ENCODE measurements at regions not wholly inside any gene's neighbourhood (a gene's known extent, or its start where the extent isn't known, plus 50 kb on each side); places are given as distances from the start of the nearest gene placed in this dataset.
A peak's percentile ranks its signal among the peaks of the same experiment; 100 is the strongest.
"Not testable (repeated sequence)": the region's sequence is repeated elsewhere in the genome, so short reads cannot be mapped to it uniquely, and the experiment has no call there.

DNA sequence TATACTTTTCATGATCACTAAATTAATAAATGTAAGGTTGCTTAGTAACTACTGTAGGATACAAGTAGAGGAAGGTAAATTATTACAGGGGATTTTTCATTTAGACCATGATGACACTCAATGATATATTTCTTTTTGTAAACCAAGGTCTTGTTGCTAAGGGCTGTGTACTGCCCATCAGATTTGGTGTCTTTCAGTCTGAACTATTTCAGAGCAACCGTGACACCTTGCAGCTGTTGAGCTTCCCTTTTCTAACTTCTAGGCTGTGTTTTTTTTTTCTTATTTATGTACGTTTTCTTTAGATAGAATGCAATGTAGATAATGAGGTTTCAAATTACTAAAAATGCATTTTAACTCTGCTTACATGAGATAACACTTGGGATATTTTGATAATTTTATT lies 292.0 kb upstream of the MBL2 start:
- DNase-seq (ENCODE audit: low spot score) (no peak), ATAC-seq (no peak)
- intact Hi-C loops (cut with DNase I) = no loop called here

DNA sequence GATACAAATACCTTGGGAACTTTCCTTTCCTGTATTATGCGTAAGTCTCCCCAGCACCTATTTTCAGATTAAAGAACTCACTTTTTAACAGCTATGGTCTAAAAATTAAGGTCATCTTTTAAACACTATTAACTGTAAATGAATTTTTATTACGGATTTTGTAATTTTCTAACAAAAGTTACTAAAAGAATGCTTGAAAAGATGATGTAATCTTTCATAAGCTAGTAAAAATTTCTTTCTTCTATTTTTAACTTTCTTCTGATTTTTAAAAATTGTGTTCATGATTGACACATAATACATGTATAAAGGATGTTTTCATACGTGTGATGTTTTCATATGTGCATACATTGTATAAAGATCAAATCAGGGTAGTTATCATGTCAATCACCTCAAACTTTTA lies 291.2 kb upstream of the MBL2 start:
- intact Hi-C loops (cut with DNase I) = no loop called here
- DNase-seq (ENCODE audit: low spot score) (no peak), ATAC-seq (no peak)

DNA sequence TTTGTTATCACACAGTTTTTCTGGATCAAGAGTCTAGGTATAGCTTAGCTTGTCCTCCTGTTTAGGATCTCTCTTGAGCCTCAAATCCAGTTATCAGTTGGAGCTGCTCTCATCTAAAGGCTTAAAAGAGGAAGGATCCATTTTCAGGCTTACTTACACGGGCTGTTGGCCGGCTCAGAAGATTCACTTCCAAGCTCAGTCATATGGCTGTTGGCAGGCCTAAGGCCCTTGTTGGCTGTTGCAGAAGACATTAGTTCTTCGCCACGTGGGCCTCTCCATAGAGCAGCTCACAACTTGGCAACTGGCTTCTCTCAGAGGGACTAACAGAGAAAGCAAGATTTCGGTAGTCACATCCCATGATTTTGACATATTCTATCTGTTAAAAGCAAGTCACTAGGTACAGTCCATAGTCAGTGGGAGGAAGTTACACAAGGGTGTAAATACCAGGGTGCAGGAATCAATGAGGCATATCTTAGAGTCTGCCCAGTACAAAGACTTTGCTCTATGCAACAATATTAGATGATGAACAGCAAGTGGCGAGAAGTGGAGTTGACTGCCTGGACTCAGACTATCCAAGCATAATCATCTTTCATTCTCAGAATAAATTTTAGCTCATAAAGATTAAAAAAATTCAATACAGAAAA lies 280.1 kb upstream of the MBL2 start:
- ATAC-seq (peak; percentile 17), DNase-seq (ENCODE audit: low spot score) (no peak)
- intact Hi-C loops (cut with DNase I) = no loop called here

GRCh38 chr10:53045315-53045714 lies 272.7 kb upstream of the MBL2 start:
- intact Hi-C loops (cut with DNase I) = no loop called here
- DNase-seq (ENCODE audit: low spot score) (no peak), ATAC-seq (no peak)

DNA sequence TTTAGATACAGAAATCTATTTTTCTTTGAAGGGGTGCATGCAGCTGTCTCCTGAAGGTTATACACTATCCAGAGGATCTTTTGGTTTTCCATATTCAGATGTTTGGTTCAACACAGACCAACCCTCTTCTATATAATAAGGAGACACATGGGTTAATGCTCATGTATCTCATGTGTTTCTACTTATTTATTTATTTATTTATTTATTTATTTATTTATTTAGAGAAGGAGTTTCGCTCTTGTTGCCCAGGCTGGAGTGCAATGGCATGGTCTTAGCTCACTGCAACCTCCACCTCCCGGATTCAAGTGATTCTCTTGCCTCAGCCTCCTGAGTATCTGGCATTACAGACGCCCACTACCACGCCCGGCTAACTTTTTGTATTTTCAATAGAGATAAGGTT lies 263.2 kb upstream of the MBL2 start:
- ATAC-seq; DNase-seq (ENCODE audit: low spot score); intact Hi-C loops (cut with DNase I): not testable (repeated sequence)

- no peak for DNase-seq (ENCODE audit: low spot score)
- no peak for ATAC-seq
- intact Hi-C loops (cut with DNase I) = no loop called here
These were observed 260.8 kb upstream of the MBL2 start for GRCh38 chr10:53033396-53033795.

DNA sequence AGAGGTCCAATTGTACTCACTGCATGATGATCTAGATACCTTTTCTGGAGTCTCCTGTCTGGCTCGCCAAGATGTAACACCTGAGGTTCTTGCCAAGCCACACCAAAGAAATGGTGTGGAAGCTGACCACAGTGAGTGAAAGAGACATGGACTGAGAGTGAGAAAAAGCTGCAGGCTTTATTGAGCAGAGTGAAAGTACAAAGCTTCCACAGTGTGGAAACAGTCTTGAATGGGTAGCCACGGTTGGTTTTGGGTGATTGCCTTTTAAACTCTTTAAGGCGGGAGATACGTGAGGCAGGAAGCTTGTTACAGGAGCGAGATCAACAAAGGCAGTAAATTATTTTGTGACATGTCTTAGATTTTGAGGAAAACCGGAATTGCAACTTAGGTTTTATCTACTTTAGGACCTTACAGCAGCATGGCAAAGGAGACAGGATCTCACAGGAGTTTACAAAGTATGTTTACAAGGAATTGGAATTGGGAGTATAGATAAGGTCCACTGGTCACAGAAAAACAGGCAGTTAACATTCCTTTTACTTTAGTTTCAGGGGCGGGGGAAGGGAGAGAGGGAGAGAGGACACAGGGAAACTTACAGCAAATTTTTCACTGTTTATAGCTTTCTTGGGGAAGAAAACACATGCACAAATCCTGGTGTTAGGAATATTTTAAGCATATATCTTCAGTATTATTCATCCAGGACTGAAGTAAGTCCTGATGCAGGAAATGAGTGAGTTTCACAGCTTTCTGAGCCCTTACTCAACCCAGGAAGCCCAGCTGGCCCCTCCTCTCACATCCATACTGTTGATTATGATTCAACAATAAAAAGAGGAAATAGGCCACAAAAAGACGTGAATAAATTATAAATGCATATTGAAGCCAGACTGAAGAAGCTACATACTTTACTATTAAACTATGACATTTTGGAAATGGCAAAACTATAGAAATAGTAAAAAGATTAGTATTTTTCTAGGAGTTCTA lies 257.6 kb upstream of the MBL2 start:
- intact Hi-C loops (cut with DNase I); DNase-seq (ENCODE audit: low spot score); ATAC-seq: not testable (repeated sequence)

DNA sequence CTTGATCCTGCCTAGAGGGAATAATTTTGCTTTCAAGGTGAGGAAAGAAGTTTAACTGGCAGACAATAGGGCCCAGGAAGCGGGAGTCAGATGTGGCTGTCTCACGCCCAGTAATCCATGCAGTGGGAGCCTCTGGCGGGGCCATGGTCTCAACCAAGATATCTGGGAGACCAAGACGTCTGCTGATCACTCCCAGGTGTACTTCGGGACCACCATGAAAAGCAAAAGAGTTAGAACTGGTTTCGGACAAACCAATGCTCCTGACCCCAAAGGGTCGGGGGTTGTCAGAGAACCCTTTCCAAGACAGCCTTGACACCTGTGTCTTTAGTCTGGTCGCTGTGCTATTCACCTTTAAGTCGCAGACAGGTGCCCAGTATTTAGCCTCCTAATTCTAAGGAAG lies 256.9 kb upstream of the MBL2 start:
- ATAC-seq (no peak), DNase-seq (ENCODE audit: low spot score) (no peak)
- intact Hi-C loops (cut with DNase I) = no loop called here

GRCh38 chr10:53025765-53026164 lies 253.2 kb upstream of the MBL2 start:
- ATAC-seq; intact Hi-C loops (cut with DNase I); DNase-seq (ENCODE audit: low spot score): not testable (repeated sequence)

- ATAC-seq (peak; percentile 50), DNase-seq (ENCODE audit: low spot score) (no peak)
- intact Hi-C loops (cut with DNase I) = no loop called here
These were observed 252.7 kb upstream of the MBL2 start for GRCh38 chr10:53025172-53025711.

DNA sequence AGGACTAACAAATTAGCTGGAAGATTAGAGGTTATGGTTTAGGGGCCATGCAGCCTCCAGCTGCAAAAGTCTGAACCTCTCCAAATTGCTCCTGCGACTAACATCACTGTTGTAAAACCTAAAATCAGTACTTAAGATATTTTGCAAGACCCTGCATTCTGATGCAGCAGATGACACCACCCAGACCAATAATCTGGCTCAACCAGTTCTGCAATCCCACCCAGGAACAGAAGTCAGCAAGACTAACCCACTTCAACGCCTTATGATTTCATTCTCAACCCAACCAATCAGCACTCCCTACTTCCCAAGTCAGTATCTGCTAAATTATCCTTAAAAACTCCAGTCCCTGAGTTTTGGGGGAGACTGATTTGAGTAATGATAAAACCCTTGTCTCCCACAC lies 250.8 kb upstream of the MBL2 start:
- ATAC-seq = no peak
- intact Hi-C loops (cut with DNase I) = no loop called here
- DNase-seq (ENCODE audit: low spot score) = no peak

DNA sequence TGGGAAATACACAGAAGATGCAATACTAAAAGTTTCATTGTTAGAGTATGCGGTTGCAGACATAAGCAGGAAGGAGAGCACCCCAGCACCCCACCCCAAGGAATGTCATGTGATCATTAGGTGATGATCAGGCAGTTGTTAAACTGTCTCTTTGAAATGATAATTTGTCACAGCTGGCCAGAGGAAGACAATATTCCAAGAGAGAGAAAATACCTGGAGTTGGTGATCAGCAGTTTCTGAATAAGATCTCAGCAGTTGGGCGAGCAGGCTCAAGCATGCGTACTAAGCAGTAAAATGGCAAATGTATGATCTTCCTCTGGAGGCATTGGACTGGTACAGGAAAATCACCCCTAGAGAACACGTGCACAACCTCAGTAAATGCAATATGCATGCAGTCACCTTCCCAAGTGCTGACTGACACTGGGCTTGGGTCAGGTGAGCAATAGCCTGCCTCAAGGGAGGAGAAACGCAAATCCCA lies 250.1 kb upstream of the MBL2 start:
- DNase-seq (ENCODE audit: low spot score) (no peak), ATAC-seq (no peak)
- intact Hi-C loops (cut with DNase I) = no loop called here

DNA sequence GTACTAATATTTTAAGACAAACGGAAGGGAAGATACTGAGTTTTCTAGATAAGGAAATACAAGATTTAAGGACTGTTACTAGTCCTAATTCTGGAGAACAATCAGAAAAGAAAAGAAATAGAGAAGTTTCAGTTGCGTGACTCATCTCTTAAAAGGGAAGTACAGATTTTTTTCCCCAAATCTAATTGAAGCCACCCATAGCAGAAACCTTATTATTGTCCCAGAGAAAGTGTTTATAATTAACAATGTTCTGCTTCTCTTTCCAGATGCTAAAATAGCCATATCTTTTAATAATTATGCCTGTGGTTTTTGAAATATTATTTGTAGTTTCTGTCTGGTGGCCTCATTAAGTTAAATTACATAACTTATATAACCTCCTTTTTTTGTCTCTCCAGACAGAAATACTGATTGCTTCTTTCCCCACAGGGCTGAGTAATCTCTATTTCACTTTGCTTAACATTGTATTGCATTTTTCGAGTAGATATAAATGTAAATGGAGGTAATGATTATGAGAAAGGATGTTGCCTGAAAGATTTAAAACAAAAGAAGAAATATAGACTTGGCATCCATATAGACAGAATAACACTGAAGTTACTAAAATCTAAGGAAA lies 240.7 kb upstream of the MBL2 start:
- ATAC-seq (no peak), DNase-seq (ENCODE audit: low spot score) (no peak)
- intact Hi-C loops (cut with DNase I) = no loop called here

- ATAC-seq (no peak), DNase-seq (ENCODE audit: low spot score) (no peak)
- intact Hi-C loops (cut with DNase I) = no loop called here
These were observed 237.7 kb upstream of the MBL2 start for GRCh38 chr10:53009961-53010907.

- intact Hi-C loops (cut with DNase I) = no loop called here
- DNase-seq (ENCODE audit: low spot score) (no peak), ATAC-seq (no peak)
These were observed 234.9 kb upstream of the MBL2 start for GRCh38 chr10:53007527-53007842.

DNA sequence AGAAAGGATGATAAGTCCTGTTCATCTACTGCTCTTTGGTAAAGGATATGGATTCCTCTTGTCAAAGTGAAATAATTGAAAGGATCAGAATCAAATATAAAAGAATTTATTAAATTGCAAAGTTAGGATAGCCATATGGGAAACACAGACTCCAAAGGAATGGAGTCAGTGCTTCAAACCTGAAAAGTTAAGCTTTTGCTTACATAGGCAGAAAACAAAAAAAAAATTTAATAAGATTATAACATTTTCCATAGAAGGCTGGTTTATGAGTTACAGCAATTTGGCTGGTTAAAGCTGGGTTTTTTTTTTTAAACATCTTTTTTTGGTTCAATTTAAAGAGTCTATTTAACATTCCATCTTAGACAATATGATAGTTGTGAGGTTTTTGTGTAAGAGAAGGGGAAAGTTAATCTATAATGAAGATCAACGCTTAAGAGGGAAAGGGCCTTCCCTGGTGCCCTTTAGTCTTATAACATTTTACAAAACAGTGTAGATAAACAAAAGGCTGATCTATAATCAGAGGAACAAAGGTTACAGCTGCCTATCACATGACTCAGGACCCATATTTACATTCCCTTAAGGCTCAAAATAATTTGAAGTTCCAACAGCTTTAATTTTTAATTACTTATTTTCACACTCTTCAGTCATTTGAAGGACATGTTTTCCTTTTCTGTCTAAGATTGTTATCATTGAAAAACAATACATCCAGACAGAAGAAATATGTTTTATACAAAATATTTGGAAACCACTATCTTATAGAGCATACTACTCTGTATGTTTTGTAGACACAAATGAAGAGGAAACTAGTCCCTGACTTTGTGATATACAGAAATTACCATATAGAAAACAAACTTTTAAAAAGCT lies 234.3 kb upstream of the MBL2 start:
- no peak for ATAC-seq

DNA sequence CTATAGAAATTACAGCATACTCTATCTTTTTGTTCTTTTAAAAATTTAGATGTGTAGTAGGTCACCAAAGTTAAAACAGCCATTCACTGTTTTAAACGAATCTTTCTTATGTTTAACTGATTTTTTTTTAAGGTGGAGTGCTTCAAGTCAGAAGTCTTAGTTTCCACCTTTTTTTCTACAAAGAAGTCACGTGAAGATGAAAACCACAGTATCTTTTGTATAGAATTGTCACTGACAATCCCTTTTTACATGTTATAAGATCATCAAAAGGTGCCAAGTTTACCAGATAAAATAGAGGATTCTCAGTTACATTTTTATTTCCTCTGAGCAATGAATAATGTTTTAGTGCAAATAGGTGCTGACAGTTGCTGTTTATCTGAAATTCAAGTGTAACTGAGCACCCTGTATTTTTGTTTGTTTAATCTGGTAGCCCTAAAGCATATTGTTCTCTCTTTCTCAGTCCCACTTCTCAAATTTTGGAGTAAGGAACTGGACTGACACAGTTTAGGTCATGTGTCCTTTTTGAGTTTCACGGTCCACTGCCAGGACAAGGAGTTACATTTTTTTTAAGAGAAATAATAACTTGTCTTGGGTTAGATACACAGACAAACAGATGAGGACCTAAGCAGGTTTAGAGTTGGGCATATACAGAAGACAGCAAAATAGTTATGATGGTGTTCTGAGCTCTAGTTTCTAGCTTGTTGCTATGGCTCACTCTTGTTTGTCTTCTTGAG lies 233.2 kb upstream of the MBL2 start:
- intact Hi-C loops (cut with DNase I) = no loop called here
- ATAC-seq = peak; percentile 20

More for the DNA sequence above, 234.3 kb upstream of the MBL2 start:
- intact Hi-C loops (cut with DNase I) = no loop called here
- no peak for DNase-seq (ENCODE audit: low spot score)

More for the DNA sequence above, 233.2 kb upstream of the MBL2 start:
- DNase-seq (ENCODE audit: low spot score) = no peak

Data from sciatic nerve (tissue), 2 donors.